Stimulated activated naive CD8-positive, alpha-beta T cell treated with anti-CD3 and anti-CD28 coated beads, Interleukin-15, amount 100 ng/mL, for 72 hours (primary cell): ENCODE measurements at regions not wholly inside any gene's neighbourhood (a gene's known extent, or its start where the extent isn't known, plus 50 kb on each side); places are given as distances from the start of the nearest gene placed in this dataset.

Source experiments
- ATAC-seq: fragments of 150-1000 bp; cut with Tn5 transposase; 2 replicates; pipeline ENCODE4 v1.10.0; 2021; ENCODE audit warnings: mild to moderate bottlenecking, moderate library complexity
- DNase-seq, 2 donors: peaks; one replicate each; pipeline ENCODE4 v3.0.0; 2021 to 2022
- H3K27ac Mint-ChIP-seq, 2 donors: one replicate each; pipeline ENCODE4 v1.8.0; 2022; ENCODE audit warnings: mild to moderate bottlenecking in 2 of 2, mixed read lengths in 2 of 2, moderate library complexity in 2 of 2
- H3K27me3 Mint-ChIP-seq: one replicate; pipeline ENCODE4 v1.8.0; 2022; ENCODE audit warnings: mixed read lengths
- H3K4me1 Mint-ChIP-seq: one replicate; pipeline ENCODE4 v1.8.0; 2022; ENCODE audit warnings: mild to moderate bottlenecking, mixed read lengths
- H3K4me3 Mint-ChIP-seq, 2 donors: one replicate each; pipeline ENCODE4 v1.8.0; 2022; ENCODE audit warnings: mild to moderate bottlenecking in 2 of 2, mixed read lengths in 2 of 2, moderate library complexity in 1 of 2
- H3K9me3 Mint-ChIP-seq, 2 donors: one replicate each; pipeline ENCODE4 v1.8.0; 2022; ENCODE audit warnings: mixed read lengths in 2 of 2

GRCh38 chr7:33774762-33775523, 130.4 kb upstream of the BMPER start:
- no peak overlapping the region for H3K4me3 Mint-ChIP-seq
- no peaks in the 10 kb centered on the region for H3K9me3 Mint-ChIP-seq
- DNase-seq (no peak), ATAC-seq (no peak)
- no peaks in the 10 kb centered on the region for H3K4me1 Mint-ChIP-seq
- no peak overlapping the region for H3K27ac Mint-ChIP-seq
- H3K27me3 Mint-ChIP-seq = no peaks in the 10 kb centered on the region

DNA sequence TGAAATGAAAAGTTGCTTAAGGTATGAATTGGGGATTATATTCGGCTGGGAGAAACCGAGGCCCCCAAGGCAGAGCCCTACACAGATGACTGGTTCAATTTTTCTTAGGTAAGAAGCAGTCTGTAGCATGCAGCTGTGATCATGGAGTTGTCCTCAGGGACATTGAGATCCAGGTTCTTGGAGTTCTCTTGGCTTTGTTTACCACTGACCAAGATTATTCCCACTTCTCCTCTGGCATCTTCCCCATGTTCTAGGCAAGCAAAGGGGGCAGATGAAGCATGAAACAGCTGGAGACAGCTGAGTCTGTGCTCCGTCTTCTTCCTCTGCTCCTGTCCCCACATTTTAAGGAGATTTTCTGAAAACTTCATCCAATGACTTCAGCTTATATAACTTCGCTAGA, 129.5 kb upstream of the BMPER start:
- DNase-seq (no peak), ATAC-seq (no peak)
- H3K27me3 Mint-ChIP-seq = no peaks in the 10 kb centered on the region
- H3K9me3 Mint-ChIP-seq = no peaks in the 10 kb centered on the region
- no peak overlapping the region for H3K4me3 Mint-ChIP-seq
- no peak overlapping the region for H3K27ac Mint-ChIP-seq
- H3K4me1 Mint-ChIP-seq = no peaks in the 10 kb centered on the region

- ATAC-seq (no peak), DNase-seq (no peak)
- Mint-ChIP-seq H3K4me3 (no peak overlapping the region), H3K4me1 (no peaks in the 10 kb centered on the region), H3K27ac (no peak overlapping the region), H3K9me3 (no peaks in the 10 kb centered on the region), H3K27me3 (no peaks in the 10 kb centered on the region)
Observed at GRCh38 chr7:33776788-33777187, 128.6 kb upstream of the BMPER start.

DNA sequence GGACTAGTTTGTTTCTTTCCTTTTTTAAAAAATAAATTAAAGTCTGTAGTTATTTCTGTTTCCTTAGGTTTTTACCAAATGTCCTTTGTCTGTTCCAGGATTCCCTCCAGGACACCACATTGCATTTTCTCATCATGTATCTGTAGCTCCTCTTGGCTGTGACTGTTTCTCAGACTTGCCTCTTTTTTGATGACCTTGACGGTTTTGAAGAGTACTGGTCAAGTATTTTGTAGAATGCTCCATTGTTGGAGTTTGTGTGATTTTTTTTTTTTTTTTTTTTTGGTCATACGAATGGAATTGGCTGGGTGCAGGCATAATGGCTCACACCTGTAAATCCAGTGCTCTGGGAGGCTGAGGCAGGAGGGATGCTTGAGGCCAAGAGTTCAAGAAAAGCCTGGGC, 127.1 kb upstream of the BMPER start:
- ATAC-seq = no peak
- H3K4me1 Mint-ChIP-seq = no peaks in the 10 kb centered on the region
- H3K9me3 Mint-ChIP-seq = peaks cover 0 to 9% of the 10 kb centered on the region in 2 donors
- no peak for DNase-seq
- H3K27me3 Mint-ChIP-seq = no peaks in the 10 kb centered on the region
- H3K4me3 Mint-ChIP-seq = no peak overlapping the region
- no peak overlapping the region for H3K27ac Mint-ChIP-seq

DNA sequence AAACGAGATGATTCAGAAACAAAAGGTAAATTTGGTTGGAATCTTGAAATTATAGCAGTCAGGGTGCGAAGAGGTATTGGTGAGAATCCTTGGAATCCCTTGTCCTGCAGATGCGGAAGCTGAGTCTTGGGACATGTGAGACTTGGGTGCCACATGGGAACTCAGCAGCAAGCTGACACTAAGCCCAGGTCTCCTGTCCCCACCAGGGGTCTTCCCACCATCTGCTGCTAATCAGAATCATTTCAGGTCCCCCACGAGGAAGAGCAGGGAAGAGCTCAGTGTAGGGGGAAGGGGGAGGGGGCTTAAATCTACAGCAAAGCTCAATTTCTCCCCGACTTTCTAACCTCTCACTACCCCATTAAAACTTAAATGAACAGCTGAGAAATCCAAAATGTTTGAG, 126.1 kb upstream of the BMPER start:
- H3K4me1 Mint-ChIP-seq = no peaks in the 10 kb centered on the region
- ATAC-seq = no peak
- no peak for DNase-seq
- no peaks in the 10 kb centered on the region for H3K27me3 Mint-ChIP-seq
- H3K27ac Mint-ChIP-seq = peak overlapping the region in 1 of 2 donors; percentile 35
- H3K9me3 Mint-ChIP-seq = peaks cover 0 to 9% of the 10 kb centered on the region in 2 donors
- H3K4me3 Mint-ChIP-seq = no peak overlapping the region

DNA sequence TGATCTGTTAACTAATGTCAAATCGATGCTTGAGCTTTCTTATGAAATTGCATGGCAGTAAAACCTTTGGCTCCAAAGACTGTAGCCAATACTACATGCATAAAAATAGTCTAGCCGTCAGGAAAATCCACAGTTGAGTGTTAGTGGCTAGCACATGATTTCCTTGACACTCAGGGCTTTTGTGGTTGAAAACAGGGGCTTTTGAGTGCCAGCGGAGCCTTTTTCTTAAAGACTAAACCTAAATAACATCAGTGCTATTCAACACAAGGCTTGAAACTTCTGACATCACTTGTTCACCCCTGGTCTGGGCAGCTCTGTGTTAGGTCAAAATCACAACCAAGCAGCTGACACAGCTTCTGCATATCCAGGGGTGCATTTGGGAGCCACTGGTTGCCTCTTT, 124.2 kb upstream of the BMPER start:
- no peak overlapping the region for H3K27ac Mint-ChIP-seq
- H3K4me1 Mint-ChIP-seq = no peaks in the 10 kb centered on the region
- DNase-seq (no peak), ATAC-seq (no peak)
- H3K27me3 Mint-ChIP-seq = no peaks in the 10 kb centered on the region
- H3K4me3 Mint-ChIP-seq = no peak overlapping the region
- peaks cover 0 to 9% of the 10 kb centered on the region in 2 donors for H3K9me3 Mint-ChIP-seq

DNA sequence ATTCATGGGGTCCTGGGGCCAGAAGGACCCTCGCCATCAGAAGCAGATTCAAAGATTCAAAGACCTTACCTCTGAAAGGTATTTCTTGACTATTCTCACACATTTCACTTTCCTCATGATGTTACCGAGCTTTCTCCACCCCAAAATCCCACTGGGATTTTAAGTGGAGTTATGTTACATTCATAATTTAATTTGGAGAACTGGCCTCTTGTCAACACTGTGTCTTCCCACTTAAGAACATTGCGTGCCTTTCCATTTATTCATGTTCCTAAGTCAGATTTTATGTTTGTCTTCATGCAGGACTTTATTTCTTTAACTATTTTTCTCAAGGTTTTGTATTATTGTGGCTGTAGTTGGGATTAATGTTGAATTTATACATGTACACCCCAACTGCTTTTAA, 123.5 kb upstream of the BMPER start:
- no peak overlapping the region for H3K4me3 Mint-ChIP-seq
- ATAC-seq (no peak), DNase-seq (no peak)
- H3K27me3 Mint-ChIP-seq = no peaks in the 10 kb centered on the region
- H3K27ac Mint-ChIP-seq = no peak overlapping the region
- H3K9me3 Mint-ChIP-seq = peaks cover 0 to 9% of the 10 kb centered on the region in 2 donors
- H3K4me1 Mint-ChIP-seq = no peaks in the 10 kb centered on the region

DNA sequence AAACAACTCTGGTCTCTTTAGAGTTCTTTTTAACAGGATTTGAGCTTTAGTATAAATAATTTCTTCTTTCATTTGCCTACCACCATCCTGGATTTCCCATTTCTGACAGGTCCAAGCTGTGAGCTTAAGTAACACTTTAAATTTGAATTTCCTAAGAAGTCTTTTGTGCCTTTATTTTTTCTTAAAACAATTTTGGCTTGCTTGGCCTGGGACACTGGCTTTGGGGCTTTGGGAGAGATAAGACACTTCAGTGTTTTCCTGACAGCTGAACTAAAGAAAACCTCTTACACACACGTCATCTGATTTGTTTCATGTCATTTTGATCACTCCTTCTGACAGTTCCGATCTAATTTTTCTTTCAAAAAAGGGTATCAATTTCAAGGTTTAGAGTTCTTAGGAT, 121.3 kb upstream of the BMPER start:
- Mint-ChIP-seq H3K4me3 (no peak overlapping the region), H3K4me1 (no peaks in the 10 kb centered on the region), H3K9me3 (peaks cover 0 to 9% of the 10 kb centered on the region in 2 donors), H3K27me3 (no peaks in the 10 kb centered on the region), H3K27ac (no peak overlapping the region)
- ATAC-seq (no peak), DNase-seq (no peak)

DNA sequence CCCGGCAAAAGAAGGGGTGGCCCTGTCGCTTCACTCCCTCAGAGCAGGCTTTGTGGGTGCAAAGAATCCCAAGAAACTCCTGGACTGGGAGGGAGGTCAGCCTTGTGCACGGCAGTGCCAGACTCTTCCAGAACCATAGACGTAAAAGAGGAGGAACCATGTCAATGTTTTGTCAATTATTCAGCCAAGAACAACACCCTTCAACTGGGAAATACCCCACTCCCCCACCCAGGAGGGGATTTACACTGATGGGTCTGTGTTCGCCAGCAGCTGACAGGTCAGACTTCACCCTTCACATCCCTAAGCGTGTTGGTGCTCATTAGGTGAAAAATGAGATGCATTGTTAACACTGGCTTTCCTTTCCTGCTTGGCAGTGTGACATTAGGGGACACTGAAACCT, 116.8 kb upstream of the BMPER start:
- DNase-seq (no peak), ATAC-seq (no peak)
- Mint-ChIP-seq H3K4me3 (no peak overlapping the region), H3K9me3 (no peaks in the 10 kb centered on the region), H3K27me3 (no peaks in the 10 kb centered on the region), H3K4me1 (peaks cover 9% of the 10 kb centered on the region), H3K27ac (no peak overlapping the region)

DNA sequence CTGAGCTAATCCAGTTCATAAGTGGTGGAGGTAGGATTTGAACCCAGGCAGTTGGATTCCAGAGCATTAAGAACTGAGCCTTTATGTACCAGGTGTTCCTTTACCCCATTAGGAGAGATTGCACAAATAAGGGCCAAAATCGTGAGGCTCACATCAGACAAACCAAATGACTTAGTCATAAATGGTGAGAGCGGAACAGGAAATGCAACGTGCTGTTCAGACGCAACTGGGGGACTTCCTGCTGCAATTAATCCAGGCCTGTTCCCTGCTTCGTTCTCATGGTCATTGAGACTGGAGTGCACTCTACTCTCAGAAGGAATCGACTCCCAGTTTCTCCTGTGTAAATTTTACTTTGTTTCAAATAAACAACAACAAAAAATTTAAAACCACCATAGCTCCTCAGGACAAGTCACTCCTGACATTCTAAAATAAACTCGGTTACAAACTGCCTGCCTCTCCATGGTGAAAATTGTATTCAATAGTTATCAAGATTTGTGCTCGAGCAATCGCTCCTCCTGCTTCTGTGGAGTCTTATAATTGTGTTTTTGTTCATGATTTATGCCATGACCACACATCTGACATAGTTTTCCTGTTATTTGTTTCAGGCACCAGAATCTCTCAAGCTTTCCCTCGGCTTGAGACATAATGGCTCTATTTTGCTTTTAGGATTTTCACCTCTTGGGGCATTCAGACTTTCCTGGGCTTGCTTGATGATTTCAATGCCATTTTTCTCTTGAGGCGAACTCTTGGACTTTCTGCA, 115.3 kb upstream of the BMPER start:
- peak; percentile 38 for ATAC-seq
- Mint-ChIP-seq H3K9me3 (no peaks in the 10 kb centered on the region), H3K4me3 (no peak overlapping the region), H3K27me3 (no peaks in the 10 kb centered on the region), H3K4me1 (peaks cover 9% of the 10 kb centered on the region), H3K27ac (peak overlapping the region in 1 of 2 donors; percentile 19)
- DNase-seq = no peak

- Mint-ChIP-seq H3K27ac (peak overlapping the region in 1 of 2 donors; percentile 19), H3K9me3 (no peaks in the 10 kb centered on the region), H3K27me3 (no peaks in the 10 kb centered on the region), H3K4me3 (no peak overlapping the region), H3K4me1 (peaks cover 9% of the 10 kb centered on the region)
- ATAC-seq = no peak
- no peak for DNase-seq
Observed at GRCh38 chr7:33790746-33791145, 114.6 kb upstream of the BMPER start.

DNA sequence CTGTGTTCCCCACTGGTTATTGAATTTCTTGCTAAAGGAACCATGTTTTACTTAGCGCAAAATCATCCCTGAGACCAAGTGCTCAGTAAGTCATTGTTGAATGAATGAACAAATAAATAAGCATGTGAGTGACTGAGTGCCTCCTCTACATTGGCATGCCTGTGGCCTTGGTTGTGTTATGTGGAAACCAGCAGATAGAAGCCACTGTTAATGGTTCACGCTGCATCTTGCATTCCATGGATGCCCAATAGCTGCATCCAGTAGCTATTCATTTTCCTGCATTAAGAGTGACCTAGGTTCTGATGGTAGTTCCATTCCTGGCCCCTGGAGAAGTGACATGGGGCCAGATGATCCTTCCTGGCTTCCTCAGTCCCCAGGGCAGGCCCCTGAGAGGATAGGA, 113.3 kb upstream of the BMPER start:
- Mint-ChIP-seq H3K4me1 (peaks cover 9% of the 10 kb centered on the region), H3K4me3 (no peak overlapping the region), H3K27me3 (no peaks in the 10 kb centered on the region), H3K27ac (no peak overlapping the region), H3K9me3 (no peaks in the 10 kb centered on the region)
- ATAC-seq (no peak), DNase-seq (no peak)

DNA sequence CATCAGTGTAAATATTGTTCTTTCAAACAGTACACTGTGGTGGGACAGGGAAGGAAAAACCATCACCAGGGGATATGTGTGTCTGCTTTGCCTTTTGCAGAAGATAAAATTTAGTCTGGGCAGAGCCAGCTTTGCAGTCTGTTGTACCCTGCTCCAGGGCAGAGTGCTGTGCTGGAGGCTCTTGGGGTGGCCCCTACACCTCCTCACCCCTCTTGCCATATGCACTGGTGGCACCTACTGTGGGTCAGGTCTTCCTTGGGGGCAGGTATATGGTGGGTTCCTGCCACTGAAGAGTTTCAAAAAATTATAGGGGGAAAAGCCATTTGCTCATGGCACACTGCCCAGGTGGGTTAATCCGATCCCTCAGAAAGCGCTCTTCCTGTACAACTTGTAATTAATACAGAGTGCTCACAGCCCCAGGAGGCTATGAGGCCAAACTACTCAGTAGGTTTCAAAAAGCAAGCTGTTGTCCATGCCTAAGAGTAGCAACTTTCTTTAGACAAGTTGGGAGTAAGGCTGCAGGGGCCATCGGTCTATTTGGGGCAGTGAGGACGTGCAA, 112.7 kb upstream of the BMPER start:
- H3K4me3 Mint-ChIP-seq = no peak overlapping the region
- H3K27ac Mint-ChIP-seq = no peak overlapping the region
- H3K27me3 Mint-ChIP-seq = no peaks in the 10 kb centered on the region
- peaks cover 9% of the 10 kb centered on the region for H3K4me1 Mint-ChIP-seq
- ATAC-seq (no peak), DNase-seq (no peak)
- H3K9me3 Mint-ChIP-seq = no peaks in the 10 kb centered on the region

GRCh38 chr7:33793616-33794015, 111.7 kb upstream of the BMPER start:
- ATAC-seq = no peak
- Mint-ChIP-seq H3K9me3 (no peaks in the 10 kb centered on the region), H3K4me1 (peaks cover 9% of the 10 kb centered on the region), H3K27ac (no peak overlapping the region), H3K4me3 (no peak overlapping the region), H3K27me3 (no peaks in the 10 kb centered on the region)
- DNase-seq = no peak

- ATAC-seq = no peak
- no peak overlapping the region for H3K4me3 Mint-ChIP-seq
Observed at GRCh38 chr7:33794419-33794818, 110.9 kb upstream of the BMPER start.

DNA sequence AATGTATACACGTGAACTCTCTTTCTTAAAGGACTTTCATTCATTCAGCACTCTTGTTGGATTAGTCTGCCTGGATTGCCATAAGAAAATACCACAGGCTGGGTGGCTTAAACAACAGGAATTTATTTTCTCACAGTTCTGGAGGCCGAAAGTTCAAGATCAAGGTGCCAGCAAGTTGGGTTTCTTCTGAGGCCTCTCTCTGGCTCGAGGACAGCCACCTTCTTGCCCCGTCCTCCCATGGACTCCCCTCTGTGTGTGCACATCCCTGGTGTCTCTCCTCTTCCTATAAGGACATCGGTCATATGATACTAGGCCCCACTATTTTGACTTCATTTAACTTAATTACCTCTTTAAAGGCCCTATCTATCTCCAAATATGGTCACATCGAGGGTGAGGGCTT, 110.4 kb upstream of the BMPER start:
- ATAC-seq = no peak
- Mint-ChIP-seq H3K4me1 (peaks cover 4% of the 10 kb centered on the region), H3K27ac (no peak overlapping the region), H3K9me3 (no peaks in the 10 kb centered on the region), H3K4me3 (no peak overlapping the region), H3K27me3 (no peaks in the 10 kb centered on the region)
- no peak for DNase-seq

More at GRCh38 chr7:33794419-33794818, 110.9 kb upstream of the BMPER start:
- Mint-ChIP-seq H3K4me1 (peaks cover 9% of the 10 kb centered on the region), H3K9me3 (no peaks in the 10 kb centered on the region), H3K27me3 (no peaks in the 10 kb centered on the region), H3K27ac (no peak overlapping the region)
- no peak for DNase-seq
